ENCODE measurements at regions not wholly inside any gene's neighbourhood (a gene's known extent, or its start where the extent isn't known, plus 50 kb on each side); places are given as distances from the start of the nearest gene placed in this dataset.

GRCh38 chr2:234679301-234679740, 182.4 kb upstream of the ARL4C start:
- Histone ChIP-seq H3K4me3 (ENCODE audit: low read depth in 1 of 2, low read length in 2 of 2) (no peak overlapping the region), H3K27me3 (ENCODE audit: insufficient read depth, low read length, poor library complexity) (peaks cover 7% of the 10 kb centered on the region), H3K27ac (ENCODE audit: low read length) (no peak overlapping the region), H3K9ac (ENCODE audit: low read depth, low read length) (no peak overlapping the region), H3K9me3 (ENCODE audit: insufficient read depth, low read length, severe bottlenecking) (no peaks in the 10 kb centered on the region), H3K4me1 (ENCODE audit: insufficient read depth, low read length) (no peaks in the 10 kb centered on the region), H2AFZ (ENCODE audit: low read depth, low read length) (no peak overlapping the region), H3K36me3 (ENCODE audit: insufficient read depth, low read length) (no peaks in the 10 kb centered on the region), H3K4me2 (ENCODE audit: insufficient read depth, low read length) (no peak overlapping the region), H4K20me1 (ENCODE audit: insufficient read depth, low read length) (no peaks in the 10 kb centered on the region), H3K79me2 (ENCODE audit: insufficient read depth, low read length) (no peaks in the 10 kb centered on the region)
- ATAC-seq (ENCODE audit: insufficient read depth, low read depth) (no peak), DNase-seq (no peak)
- TF ChIP-seq CTCF (IDR thresholded peaks at IDR 0.05; ENCODE audit: borderline replicate concordance, extremely low read depth, low read length, poor library complexity, severe bottlenecking) (no peak), EZH2 (IDR thresholded peaks at IDR 0.05; ENCODE audit: borderline replicate concordance, low read depth, low read length, severe bottlenecking) (no peak)

- Histone ChIP-seq H2AFZ (ENCODE audit: low read depth, low read length) (no peak overlapping the region), H3K79me2 (ENCODE audit: insufficient read depth, low read length) (no peaks in the 10 kb centered on the region), H3K4me2 (ENCODE audit: insufficient read depth, low read length) (no peak overlapping the region), H3K4me3 (ENCODE audit: low read depth in 1 of 2, low read length in 2 of 2) (no peak overlapping the region), H4K20me1 (ENCODE audit: insufficient read depth, low read length) (no peaks in the 10 kb centered on the region), H3K9me3 (ENCODE audit: insufficient read depth, low read length, severe bottlenecking) (no peaks in the 10 kb centered on the region), H3K27me3 (ENCODE audit: insufficient read depth, low read length, poor library complexity) (peaks cover 7% of the 10 kb centered on the region), H3K36me3 (ENCODE audit: insufficient read depth, low read length) (no peaks in the 10 kb centered on the region), H3K4me1 (ENCODE audit: insufficient read depth, low read length) (no peaks in the 10 kb centered on the region), H3K9ac (ENCODE audit: low read depth, low read length) (no peak overlapping the region), H3K27ac (ENCODE audit: low read length) (no peak overlapping the region)
- TF ChIP-seq CTCF (IDR thresholded peaks at IDR 0.05; ENCODE audit: borderline replicate concordance, extremely low read depth, low read length, poor library complexity, severe bottlenecking) (no peak), EZH2 (IDR thresholded peaks at IDR 0.05; ENCODE audit: borderline replicate concordance, low read depth, low read length, severe bottlenecking) (no peak)
- DNase-seq (no peak), ATAC-seq (ENCODE audit: insufficient read depth, low read depth) (no peak)
Measured at GRCh38 chr2:234678711-234679110, 181.8 kb upstream of the ARL4C start.

- no peak overlapping the region for H3K27ac ChIP-seq (ENCODE audit: low read length)
- H3K36me3 ChIP-seq (ENCODE audit: insufficient read depth, low read length) = no peaks in the 10 kb centered on the region
- H3K4me3 ChIP-seq (ENCODE audit: low read depth in 1 of 2, low read length in 2 of 2) = no peak overlapping the region
- H2AFZ ChIP-seq (ENCODE audit: low read depth, low read length) = no peak overlapping the region
- ATAC-seq (ENCODE audit: insufficient read depth, low read depth) (no peak), DNase-seq (no peak)
- no peaks in the 10 kb centered on the region for H4K20me1 ChIP-seq (ENCODE audit: insufficient read depth, low read length)
- no peak overlapping the region for H3K9ac ChIP-seq (ENCODE audit: low read depth, low read length)
- H3K79me2 ChIP-seq (ENCODE audit: insufficient read depth, low read length) = no peaks in the 10 kb centered on the region
- no peaks in the 10 kb centered on the region for H3K9me3 ChIP-seq (ENCODE audit: insufficient read depth, low read length, severe bottlenecking)
- H3K27me3 ChIP-seq (ENCODE audit: insufficient read depth, low read length, poor library complexity) = peaks cover 7% of the 10 kb centered on the region
- H3K4me2 ChIP-seq (ENCODE audit: insufficient read depth, low read length) = no peak overlapping the region
- no peaks in the 10 kb centered on the region for H3K4me1 ChIP-seq (ENCODE audit: insufficient read depth, low read length)
- no peak for TF ChIP-seq EZH2 (IDR thresholded peaks at IDR 0.05; ENCODE audit: borderline replicate concordance, low read depth, low read length, severe bottlenecking)
- TF ChIP-seq CTCF (IDR thresholded peaks at IDR 0.05; ENCODE audit: borderline replicate concordance, extremely low read depth, low read length, poor library complexity, severe bottlenecking) = no peak
Measured at GRCh38 chr2:234677758-234678538, 181.1 kb upstream of the ARL4C start.

Measured in DND-41 (cell line).